IPS-NIHi7 (cell line): ENCODE measurements at regions not wholly inside any gene's neighbourhood (a gene's known extent, or its start where the extent isn't known, plus 50 kb on each side); places are given as distances from the start of the nearest gene placed in this dataset.

Experiments used
- DNase-seq: peaks from one replicate; pipeline ENCODE4 v3.0.0; 2012; ENCODE audit warnings: mixed read lengths; ENCODE audit errors: extremely low spot score

DNA sequence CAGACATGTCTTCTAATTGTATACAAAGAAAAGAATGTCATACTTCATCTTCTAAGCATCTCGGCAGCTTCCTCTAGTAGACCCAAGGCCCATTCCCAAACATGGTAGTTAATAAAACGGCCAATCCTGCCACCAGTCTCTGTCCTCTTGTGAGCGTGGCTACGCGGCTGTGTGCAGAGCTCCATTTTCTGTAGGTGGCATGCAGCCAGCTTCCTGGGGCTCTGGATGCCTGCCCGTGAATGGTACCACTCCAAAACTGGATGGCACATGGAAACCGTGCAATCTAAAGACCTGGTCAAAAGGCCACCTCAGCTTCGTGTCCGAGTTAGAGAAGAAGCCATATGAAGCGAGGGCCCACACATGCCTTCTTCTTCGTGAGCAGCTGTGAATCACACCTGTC lies 110.7 kb downstream of the SIPA1L2 start:
- DNase-seq = no peak

DNA sequence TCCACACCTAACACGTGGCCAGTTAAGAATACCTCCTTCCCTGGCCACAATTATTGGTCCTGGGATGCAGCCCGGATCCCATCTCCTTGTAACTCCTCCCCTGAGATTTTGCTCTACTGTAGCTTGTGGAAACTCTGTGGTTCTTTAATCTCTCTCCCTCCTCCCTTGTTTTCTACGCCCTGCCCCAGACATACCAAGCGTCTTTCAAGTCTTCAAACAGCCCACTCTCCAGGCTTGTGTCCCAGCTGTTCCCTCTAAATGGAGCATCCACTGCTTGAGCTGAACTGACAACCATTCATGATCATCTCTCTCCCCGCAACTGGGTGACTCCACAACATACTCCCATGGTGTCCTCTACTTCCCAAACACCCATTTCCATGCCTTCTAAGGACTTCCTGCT lies 111.6 kb downstream of the SIPA1L2 start:
- no peak for DNase-seq

DNA sequence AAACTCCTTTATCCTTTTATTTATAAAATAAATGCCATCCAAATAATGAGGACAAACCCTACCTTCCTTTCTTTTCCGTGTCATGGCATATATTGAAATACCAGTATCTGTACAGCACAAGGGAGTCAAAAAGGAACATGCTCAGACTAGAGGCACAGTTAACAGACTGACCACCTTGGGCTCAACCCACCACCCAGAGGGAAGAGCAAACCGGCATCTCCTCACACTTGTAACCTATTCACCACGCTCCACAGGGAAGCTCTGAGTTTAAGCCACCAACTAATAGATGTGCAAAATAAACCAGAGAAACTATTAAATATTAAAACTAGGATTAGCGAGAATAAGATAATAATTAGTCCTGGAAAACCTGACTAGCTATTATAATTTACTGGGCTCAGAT lies 112.7 kb downstream of the SIPA1L2 start:
- no peak for DNase-seq

DNA sequence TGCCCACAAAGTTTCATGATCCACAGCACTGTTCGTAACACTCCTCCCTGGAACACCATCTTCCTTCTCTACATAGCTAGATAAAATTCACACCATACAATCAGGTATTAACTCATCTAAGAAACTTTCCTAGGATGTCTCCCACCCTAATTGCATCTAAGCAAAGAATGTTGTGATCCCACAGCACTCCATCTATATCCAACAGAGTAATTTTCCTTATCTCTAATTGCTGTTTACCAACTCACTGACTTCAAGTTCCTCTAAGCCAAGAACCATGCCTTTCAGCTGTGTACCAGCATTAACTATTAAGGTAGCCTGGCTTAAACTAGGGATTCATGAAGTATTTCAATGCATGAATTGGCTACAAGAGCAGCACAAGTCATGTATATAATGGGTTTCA lies 114.2 kb downstream of the SIPA1L2 start:
- no peak for DNase-seq

DNA sequence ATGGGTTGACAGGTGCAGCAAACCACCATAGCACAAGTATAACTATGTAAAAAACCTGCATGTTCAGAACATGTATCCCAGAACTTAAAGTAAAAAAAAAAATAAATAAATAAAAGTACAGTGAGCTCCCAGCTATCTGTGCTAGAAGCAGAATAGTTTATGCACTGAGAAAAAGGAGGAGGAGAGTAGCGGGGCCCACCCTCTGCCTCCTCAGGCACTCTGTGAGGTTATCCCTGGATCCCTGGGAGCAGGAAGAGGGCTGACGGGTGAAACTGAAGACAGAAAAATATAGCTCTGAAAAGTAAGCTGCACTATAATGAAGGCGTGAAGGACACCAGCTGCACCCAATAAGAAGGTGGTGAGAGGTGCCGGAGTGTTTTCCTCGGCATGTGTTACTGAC lies 117.2 kb downstream of the SIPA1L2 start:
- DNase-seq = no peak

DNA sequence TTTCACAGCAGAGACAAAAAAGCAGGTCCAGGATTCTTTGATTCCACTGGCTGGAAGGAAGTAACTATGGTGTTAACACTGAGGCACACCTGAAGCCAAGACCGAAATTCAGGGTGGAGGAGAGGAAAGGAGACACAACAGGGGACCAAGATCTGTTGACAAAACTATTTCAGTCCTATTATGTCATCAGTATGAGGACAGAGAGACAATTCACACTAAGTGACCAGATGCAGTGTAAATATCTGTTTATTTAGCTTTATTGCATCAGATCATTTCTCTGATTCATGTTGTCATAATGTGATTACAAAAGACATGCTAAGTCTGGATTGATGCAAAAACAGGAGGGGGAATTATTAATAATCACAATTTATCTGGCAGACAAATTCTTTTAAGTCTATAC lies 118.8 kb downstream of the SIPA1L2 start:
- DNase-seq = no peak

DNA sequence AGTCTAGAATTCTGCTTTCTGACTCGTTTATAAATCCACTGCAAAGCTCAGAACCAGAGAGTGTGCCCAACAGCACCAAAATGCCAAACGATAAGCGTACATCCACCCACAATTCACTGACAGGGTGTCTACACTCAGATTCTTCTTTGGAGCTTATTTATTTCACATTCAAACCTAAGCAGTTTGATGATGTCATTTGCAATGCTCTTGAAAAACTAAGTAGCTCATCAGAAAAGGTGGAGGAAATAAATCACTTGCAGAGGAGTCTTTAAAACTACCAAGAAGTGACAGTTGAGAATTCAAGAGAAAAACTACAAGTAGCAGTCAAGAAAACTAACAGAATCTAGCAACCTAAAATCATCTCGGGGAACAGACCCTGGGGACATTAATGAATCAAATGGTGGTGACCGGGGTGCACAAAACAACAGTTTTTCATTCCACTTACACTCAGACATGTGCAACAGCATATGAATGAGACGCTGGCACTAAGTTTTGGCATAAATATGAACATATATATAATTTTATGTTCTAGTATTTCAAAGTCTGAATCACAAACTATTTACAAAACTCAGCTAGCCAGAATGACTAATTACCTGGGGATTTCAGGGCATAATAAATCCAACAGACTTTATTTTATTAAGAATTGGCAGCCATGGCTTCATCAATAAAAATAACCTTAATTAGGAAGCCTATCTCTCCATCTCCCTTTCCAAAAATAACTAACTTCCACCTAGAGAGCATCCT lies 119.4 kb downstream of the SIPA1L2 start:
- DNase-seq = no peak

DNA sequence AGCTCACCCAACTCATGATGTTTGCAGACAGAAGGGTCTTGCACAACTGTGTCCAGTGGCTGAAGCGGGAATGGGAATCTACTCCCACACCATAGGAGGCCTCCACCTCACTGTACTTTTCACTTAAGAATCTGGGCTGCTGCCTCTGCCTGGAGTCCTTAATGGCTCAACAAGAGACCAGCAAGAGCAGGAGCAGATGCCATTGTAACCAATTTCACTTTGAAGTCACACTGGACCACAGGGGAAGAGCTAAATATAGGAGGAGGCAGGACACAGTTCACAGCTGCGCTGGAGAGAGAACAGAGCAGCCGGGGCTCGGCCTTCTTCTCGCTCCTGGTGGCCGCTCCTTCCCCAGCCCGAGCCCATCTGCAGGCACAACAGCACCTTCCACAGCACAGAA lies 120.4 kb downstream of the SIPA1L2 start:
- DNase-seq = no peak

DNA sequence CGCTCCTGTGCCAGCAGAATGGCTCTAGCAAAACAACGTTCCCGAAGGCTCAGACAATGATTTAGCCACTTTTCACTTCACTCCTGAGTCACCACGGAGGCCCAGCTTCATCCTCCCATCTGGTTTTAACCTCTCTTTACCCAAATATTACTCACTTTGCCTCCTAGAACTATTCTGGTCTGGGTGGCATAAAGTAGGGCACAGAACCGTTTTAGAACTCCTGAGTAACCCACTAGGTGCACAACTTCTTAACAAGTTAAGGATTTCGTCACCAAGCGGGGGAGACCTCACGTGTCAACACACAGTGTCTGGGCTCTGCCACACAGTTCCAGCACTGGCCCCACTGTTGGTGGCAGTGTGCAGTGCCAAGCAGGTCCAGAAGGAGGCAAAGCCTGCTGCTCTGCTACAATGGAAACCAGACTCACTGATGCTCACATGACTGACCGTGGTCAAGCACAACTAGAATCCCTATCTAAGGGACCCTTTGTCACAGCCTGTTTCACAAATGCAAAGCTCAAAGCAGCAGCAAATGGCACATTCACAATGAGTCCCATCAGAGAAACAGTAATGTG lies 121.7 kb downstream of the SIPA1L2 start:
- no peak for DNase-seq

DNA sequence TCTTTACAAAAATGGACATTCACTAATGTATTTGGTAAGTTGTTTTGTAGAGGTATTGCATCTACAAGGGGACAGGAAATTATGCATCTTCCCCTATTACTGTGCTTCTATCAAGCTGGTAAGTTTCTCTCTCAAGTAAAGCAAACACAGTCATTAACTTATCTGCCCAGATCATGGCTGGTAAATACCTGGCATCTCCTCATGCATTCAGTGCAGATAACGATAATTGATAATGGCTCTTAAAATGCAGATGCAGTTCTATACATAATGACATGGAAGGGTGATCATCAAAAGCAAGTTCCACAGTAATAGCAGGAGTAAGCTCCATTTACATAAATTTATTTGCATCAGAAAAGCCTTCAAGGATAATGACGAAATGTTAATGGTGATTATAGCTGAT lies 122.4 kb downstream of the SIPA1L2 start:
- DNase-seq = no peak

DNA sequence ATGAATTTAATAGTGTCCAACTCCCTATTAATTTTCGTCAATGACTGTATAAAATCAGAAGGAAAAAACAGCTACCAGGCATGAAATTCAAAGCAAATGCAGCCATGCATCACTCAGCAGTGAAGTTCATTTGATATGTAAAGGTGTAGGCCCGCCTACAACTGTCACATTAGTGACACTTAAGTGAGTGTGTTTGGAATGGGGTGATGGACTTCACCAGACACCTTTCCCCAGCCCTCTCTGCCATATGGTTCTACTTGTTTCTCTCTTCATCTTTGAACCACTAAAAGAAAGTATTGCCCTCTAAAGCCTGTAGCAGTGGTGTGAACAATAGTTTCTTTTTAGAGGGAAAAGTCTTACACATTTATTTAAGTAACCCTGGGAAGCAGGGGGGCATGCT lies 124.0 kb downstream of the SIPA1L2 start:
- DNase-seq = no peak

DNA sequence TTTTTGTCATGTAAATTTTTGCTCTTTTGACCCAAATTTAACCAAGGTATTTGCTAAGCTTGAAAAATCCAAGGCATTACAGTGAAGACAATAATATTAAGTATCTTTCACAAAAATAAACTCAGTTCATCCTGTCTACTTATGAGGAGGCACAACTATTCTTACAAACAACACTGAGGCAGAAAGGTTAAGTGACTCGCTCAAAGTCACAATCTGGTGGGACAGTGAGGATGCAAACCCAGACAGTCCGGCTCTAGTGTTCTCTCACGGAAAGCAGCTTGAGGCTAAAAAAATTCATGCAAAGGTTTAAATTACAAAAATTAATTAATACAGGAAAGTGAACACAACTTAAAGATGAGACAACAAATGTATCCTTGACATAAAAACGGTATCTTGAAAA lies 125.3 kb downstream of the SIPA1L2 start:
- DNase-seq = no peak

DNA sequence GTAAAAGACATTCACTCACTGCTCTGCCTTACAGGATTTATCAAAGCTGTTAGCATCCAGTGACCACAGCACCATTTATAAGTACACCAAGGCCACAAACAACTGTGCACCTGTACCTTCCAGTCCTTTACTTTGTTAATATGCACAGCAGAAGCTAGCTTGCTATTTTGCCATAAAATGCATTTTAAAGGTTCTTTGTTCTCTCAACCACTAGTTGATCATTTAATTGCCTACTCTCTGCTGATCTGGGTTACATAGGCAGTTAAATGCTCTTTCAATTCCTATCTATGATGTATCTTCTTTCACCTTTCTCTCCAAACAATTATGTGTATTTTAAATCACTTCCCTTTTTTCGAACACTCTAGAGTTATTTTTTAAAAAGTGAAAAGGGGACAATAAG lies 126.4 kb downstream of the SIPA1L2 start:
- no peak for DNase-seq

DNA sequence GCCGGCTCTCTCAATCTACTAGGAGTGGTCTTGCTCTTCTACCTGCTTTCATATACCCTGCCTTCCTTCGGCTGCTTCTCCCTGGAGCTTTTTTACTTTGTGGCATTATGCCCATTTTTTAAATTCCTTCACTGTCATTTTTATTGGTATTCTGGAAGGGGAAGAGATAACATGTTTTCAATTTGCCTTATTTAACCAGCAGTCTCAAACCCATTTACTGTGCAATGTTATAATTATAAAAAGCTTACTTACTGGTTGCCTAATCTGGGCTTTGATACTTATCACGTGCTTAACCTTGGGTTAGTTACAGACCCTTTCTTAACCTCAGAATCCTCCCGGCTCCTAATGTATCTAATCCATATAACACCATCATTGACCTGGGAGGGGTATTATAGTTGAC lies 128.1 kb downstream of the SIPA1L2 start:
- no peak for DNase-seq

DNA sequence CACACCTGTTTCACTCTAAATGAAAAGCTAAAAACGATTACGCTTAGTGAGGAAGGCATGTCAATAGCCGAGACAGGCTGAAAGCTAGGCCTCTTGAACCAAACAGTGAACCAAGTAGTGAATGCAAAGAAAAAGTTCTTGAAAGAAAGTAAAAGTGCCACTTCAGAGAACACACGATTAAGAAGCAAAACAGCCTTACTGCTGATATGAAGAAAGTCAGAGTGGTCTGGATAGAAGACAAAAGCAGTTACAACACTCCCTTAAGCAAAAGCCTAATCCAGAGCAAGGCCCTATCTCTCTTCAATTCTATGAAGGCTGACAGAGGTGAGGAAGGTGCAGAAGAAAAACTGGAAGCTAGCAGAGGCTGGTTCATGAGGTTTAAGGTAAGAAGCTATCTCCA lies 130.7 kb downstream of the SIPA1L2 start:
- DNase-seq = no peak

DNA sequence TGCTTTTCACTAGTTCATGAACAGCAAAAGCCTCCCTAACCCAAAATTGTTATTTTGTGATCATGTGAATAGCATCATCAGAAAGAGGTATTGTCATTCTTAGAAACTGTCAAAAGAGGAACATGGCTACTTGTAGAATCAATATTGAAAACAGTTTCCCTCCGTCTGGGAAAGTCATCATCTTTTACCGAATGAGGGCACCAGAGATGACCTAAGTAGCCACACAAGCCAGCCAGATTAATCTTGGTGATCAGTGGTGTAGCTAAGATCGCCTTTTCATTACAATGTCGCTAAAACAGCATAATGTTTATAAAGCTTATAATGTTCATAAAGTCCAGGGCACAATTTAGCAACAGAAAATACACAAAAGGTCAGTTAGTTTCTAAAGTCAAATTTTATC lies 136.1 kb downstream of the SIPA1L2 start:
- DNase-seq = no peak

DNA sequence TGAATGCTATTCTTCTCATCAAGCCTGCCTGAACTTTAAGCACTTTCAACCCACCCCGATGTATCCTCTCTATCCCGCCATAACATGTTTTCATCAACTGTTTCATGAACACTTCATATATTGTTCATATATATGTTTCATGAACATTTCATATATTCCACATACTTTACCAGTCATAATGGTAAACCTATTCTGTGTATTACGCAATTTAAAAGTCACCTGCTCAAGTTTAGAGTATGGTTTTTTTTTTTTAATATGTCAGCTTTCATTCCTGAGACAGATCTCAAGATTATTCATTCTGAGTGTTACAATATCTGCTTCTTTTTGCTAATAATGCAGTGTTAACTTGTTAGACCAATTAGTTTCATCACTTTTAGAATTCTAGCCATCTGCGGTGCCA lies 140.7 kb downstream of the SIPA1L2 start:
- no peak for DNase-seq

DNA sequence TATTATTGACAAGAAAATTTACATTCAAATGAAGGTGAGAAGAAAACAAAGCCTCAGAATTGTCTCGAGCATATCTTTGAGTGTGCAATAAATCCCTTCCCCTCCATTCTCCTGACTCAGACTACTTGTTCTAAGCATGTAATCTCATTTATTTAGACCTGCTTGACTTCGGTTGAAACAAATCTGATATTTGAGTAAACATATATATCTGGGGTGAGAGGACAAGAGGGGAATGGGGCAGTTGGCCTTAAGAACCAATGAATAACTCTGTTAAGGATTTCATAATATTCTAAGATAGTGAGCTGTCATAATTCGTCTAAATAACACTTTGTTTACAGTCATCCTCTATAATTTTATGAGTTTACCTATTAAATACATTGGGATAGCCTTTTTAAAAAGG lies 142.7 kb downstream of the SIPA1L2 start:
- DNase-seq = no peak

DNA sequence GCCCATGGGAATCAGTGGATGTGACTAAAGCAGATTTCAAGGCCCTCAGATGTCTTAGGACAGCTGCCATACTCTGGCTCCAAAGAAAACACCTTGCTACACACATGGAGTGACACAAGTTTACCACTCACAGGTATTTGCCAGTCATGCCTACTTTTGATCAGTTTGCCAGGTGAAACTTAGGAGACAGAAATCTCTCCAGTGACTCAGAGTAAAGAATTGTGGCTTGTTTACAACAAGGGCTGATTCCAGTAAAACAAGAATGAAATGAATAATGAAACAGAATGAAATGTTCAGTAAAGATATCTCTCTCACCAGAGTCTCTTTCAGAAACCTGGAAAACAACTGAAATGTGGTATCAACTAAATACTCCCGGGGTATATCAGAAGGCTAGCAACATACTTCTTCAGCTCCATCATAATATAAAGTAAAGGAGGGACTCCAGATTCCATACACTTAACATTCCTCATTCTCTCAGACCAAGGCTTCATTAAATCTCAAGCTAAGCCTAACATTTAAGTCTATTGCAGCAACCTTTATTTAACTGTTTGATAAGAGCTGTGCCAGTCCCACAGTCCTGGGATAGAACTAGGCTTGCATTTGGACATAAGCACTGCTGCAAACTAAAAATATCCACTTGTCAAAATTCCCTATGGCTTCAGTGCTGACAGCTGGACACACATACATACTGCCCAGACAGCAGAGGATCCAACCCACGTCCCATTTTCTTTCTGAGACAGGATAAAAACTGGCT lies 143.3 kb downstream of the SIPA1L2 start:
- DNase-seq = no peak

DNA sequence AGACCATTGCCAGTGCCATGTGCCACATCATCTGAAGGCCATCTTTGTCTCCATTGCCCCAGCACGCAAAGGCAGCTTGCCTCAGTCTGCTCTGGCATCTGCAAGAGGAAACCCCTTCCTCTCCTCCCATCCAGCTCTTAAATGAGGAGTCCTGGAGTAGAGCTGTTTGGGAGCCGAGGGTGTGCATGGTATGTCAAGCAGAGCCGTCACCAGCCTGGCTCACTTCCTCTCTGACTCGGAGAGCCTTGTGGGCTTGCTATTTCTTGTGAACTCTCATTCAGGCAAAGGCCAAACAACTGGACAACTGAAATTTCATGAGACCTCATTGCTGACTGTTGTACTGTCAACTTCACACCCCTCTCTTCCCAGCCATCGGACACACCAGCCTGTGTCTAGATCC lies 143.9 kb downstream of the SIPA1L2 start:
- DNase-seq = no peak

DNA sequence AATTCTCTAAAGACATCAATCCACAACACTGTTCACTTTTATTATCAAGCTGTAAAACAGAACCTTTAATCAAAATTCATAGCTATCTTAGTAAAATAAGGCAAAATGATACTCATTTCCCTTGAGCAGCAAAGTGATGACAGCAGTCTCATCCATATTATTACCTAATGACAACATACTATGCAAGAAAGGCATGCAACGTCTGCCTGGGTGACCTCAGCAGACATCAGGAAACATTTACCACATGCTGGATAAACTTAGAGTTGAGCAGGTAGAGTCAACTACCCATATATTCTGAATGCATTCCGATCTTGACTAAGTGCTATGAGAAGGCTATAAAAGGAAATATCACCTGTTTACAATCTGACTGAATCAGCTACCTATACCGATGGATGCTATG lies 145.1 kb downstream of the SIPA1L2 start:
- DNase-seq = no peak

DNA sequence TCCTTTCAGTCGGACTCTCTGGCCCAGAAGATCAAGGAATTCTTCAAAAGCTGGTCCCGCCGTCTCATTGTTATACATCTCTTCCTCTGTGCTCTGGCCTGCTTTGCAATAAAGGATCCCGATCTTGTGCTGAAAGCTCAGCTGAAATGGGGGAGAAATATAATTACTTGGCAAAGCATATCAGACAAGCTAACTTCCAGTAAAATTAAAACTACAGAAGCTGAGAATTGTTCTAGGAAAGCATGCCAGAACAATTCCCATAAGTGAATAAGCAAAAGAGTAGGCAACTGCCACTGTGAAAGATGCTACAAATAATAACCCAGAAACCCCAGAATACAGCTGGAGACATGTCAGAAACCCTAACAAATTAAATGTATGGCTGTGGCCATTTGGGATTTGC lies 146.1 kb downstream of the SIPA1L2 start:
- no peak for DNase-seq

DNA sequence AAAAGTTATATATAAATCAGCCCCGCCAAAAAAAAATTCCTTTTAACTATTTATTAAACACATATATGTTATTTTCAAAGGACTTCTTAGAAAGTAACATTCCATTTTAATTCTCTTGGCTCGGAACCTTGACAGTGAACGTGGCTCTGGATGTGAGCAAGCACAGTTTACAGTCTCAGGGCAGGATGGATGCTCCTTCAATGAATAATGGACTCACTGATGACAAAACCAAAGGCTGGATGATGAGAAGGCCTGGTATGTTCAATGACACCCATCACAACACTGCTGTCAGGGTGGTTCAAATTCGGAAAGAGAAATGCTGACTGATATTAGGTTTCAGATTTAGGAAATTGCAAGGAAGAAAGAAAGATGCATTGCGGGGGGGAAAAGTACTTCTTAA lies 148.8 kb downstream of the SIPA1L2 start:
- no peak for DNase-seq
